ENCODE measurements at regions not wholly inside any gene's neighbourhood (a gene's known extent, or its start where the extent isn't known, plus 50 kb on each side); places are given as distances from the start of the nearest gene placed in this dataset.

DNA sequence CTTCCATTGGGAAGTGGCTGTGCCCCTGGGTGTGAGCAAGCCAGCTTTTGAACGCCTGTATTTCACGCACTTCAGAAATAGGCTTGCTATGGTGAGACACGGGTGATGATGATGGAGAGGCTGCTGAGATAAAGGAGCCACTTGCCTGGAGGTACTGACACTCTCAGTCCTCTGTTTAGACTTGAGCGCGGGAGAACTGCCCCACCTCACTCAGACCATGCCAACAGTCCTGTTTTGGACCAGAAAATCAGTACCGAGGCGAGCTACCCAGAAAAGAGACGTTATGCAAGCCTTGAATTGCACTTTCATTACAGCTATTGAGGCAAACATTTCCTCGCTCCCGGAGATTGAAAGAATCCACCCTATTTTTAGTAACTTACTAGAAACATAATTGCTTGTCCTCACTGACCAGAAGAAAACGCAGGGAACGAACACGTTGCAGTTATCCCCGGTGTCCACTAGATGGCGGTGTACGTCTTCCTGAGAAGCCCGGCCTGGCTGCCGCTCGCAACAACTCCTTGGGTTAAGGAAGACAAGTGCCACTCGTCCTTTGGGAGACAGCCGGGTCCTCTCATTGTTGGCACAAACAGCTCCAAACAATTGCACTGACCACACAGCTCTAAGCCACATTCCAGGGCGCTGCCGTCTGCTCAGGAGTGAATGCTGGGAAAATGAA is 142.4 kb downstream of the PSAT1 start:
- TF ChIP-seq GATA2 (IDR thresholded peaks at IDR 0.05; ENCODE audit: low read depth, low read length) (no peak), GATA3 (IDR thresholded peaks at IDR 0.05; ENCODE audit: low read depth, low read length) (no peak)

All from SH-SY5Y (cell line).